HG03457 (cell line): ENCODE measurements at regions not wholly inside any gene's neighbourhood (a gene's known extent, or its start where the extent isn't known, plus 50 kb on each side); places are given as distances from the start of the nearest gene placed in this dataset.

Experiments
- ATAC-seq: cut with Tn5 transposase; IDR thresholded peaks from one replicate; pipeline ENCODE4 v1.9.1; 2021; ENCODE audit warnings: moderate number of reproducible peaks; ENCODE audit not compliant: unreplicated experiment

- no peak for ATAC-seq
These were observed 257.2 kb downstream of the ANAPC1 start for GRCh38 chr2:111626865-111627163.

DNA sequence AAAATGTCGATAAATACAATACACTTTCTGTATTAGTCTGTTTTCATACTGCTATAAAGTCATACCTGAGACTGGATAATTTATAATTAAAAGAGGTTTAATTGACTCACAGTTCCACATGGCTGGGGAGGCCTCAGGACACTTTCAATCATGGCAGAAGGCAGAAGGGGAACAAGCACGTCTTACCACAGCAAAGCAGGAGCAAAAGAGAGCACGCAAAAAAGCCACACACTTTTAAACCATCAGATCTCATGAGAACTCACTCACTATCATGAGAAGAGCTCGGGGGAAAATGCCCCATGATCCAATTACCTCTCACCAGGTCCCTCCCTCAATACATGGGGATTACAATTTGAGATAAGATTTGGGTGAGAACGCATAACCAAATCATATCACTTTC, 256.7 kb downstream of the ANAPC1 start:
- no peak for ATAC-seq

GRCh38 chr2:111628221-111628620, 255.8 kb downstream of the ANAPC1 start:
- no peak for ATAC-seq

DNA sequence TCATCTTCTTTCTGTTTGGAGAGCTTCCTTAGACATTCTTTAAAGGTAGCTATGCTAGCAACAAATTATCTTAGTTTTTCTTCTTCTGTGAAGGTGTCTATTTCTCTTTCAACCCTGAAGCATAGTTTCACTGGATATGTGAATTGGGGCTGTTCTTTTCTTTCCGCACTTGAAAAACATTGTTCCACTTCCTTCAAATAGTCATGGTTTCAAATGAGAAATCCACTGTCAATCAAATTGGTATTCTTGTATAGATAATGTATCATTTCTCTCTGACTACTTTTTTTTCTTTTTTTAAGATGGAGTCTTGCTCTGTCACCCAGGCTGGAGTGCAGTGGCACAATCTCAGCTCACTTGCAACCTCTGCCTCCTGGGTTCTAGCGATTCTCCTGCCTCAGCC, 254.0 kb downstream of the ANAPC1 start:
- no peak for ATAC-seq

GRCh38 chr2:111632661-111633060, 251.3 kb downstream of the ANAPC1 start:
- no peak for ATAC-seq

DNA sequence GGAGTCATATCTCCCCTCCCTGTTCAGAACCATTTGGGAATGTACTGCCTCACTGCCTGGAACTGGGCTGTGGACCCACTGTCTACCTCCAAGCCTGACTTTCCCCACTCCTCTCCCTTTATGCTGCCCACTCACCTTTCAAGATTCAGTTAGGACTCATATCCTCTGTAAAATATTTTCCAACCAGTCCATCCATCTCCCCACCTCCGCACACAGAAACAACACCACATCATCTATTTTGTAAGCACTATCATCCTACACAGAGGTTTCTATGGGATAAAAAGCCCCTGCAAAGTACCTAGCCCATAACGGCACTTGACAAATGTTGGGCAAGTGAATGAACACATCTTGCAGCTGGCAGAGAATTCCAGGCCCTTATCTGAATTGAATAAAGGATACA, 250.8 kb downstream of the ANAPC1 start:
- ATAC-seq = no peak

GRCh38 chr2:111633643-111634042, 250.3 kb downstream of the ANAPC1 start:
- no peak for ATAC-seq

DNA sequence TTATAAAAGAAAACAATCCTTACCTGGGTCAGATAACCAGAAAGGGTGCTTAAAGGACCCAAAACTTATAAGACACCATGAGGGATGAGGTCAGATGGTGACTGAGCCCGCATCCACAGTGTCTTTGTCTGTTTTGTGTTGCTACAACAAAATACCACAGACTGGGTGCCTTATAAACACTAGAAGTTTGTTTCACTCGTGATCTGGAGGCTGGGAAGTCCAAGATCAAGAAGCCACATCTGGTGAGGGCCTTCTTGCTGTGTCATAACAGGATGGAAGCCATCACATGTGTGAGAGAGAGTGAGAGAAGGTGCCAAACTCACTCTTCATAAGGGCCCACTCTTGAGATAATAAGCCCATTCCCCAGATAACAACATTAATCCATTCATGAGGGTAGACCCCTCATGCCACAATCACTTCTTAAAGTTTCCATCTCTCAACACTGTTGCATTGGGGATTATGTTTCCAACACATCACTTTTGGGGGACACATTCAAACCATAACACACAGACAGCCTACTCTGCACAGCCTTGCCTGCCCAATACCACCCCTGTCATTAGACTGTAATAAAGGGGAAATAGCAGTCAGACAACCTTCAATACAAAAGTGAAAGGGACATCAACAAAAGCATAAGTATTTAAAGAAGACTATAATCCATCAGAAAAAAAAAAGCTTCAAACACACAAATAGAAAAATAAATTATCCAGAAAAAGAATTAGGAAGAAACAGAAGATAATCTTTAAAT, 249.8 kb downstream of the ANAPC1 start:
- ATAC-seq = no peak

GRCh38 chr2:111634995-111635538, 248.9 kb downstream of the ANAPC1 start:
- no peak for ATAC-seq

GRCh38 chr2:111636905-111637304, 247.1 kb downstream of the ANAPC1 start:
- no peak for ATAC-seq

GRCh38 chr2:111638274-111638877, 245.6 kb downstream of the ANAPC1 start:
- no peak for ATAC-seq

- no peak for ATAC-seq
These were observed 243.5 kb downstream of the ANAPC1 start for GRCh38 chr2:111640480-111640879.

DNA sequence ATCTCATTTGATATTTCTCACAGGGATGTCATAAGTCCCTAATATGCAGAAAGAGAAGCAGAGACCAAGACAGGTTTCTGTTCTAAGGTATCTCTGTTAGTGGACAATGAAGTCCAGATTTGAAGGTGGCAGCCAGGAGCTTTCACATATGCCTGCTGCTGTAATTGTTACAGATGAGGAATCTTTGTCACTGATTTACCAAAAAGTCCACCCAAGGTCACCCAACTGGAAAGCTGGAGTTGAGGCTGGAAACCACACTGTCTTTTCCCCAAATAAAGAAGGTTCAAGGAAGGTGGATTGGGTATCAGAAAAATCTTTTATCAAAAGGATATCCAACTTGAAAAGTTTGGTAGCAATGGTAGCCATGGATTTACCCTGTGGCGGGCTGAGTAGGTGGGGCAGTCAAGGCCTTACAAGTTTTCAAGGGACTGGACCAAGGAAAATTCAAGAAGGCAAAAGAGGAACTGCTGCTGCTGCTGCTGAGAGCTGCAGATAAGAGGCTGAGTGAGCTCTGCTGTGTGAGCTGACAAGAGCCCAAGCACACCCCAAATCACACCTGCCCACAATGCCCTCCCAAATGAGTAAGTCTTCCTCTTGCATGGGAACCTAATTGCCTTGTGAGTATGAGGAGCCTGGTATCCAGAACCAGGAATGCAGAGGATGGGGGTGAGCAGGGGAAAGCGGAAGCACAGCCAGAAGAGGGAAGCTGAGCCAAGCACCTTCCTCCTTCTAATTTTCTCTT, 241.2 kb downstream of the ANAPC1 start:
- ATAC-seq = no peak

DNA sequence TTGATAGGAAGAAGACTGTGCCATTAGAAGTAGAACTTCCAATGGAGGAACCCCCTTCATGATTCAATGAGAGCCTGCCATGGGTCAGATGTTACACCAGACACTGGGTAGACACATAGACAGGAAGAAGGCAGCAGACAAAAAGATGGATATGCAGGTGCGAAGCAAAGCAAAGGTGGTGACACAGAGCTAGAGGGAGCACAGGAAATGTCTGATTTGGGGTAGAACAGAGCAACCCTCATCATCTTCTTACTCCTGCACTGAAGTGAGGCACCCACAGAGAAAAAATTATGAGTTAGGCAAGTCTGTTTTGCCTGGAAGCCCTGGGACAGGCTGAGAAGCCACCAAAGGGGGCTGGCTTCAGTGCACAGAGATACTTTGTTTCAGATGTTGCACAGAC, 240.2 kb downstream of the ANAPC1 start:
- no peak for ATAC-seq

DNA sequence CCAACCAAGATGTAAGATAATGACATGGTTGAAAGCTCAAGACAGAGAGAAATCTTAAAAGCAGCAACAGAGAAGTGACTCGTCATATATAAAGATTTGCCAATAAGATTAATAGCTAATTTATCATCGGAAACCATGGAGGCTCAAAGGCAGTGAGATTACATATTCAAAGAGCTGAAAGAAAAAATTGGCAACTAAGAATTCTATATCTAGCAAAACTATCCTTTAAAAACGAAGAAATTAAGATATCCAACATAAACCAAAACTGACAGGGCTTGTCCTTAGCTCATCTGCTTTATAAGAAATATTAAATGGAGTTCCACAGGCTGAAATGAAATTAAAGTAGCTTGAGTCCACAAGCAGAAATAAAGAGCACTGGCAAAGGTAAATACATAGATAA, 236.6 kb downstream of the ANAPC1 start:
- ATAC-seq = no peak

DNA sequence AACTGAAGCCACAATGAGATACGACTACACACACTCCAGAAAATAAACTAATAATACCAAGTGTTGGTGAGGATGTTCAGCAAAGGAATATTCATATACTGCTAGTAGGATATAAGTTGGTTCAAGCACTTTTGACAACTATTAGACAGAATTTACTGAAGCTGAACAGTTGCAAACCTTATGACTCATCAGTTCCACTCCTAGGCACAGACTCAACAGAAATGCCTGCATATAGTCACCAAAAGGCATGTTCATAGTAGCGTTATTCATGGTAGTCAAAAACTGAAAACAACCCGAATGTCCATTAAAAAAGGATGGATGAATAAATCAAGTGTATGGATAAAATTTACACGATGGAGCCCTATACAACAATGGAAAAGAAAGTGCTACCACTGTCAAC, 232.0 kb downstream of the ANAPC1 start:
- no peak for ATAC-seq

GRCh38 chr2:111652681-111653080, 231.3 kb downstream of the ANAPC1 start:
- no peak for ATAC-seq

DNA sequence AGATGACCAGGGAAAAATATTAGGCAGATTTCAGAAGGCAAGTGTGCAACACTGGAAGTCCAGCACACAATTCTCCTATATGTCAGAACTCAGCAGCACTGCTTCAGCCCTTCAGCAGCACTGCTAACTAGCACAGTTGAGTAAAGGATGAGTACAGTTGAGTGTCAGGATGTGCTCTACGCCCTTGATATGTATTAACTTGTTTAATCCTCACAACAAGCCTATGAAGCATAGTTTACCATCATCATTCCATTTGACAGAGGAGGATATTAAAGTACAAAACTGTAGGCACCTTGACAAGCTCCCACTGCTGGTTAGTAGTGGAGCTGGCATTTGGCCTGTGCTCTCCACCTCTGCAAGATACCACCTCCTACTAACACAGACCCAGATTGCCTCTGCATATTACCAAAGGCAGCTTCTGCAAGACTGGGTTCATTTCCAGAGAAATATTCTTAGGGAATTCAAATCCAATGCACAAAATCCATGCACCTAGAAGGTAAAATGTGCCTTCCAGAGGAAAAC, 230.8 kb downstream of the ANAPC1 start:
- no peak for ATAC-seq

DNA sequence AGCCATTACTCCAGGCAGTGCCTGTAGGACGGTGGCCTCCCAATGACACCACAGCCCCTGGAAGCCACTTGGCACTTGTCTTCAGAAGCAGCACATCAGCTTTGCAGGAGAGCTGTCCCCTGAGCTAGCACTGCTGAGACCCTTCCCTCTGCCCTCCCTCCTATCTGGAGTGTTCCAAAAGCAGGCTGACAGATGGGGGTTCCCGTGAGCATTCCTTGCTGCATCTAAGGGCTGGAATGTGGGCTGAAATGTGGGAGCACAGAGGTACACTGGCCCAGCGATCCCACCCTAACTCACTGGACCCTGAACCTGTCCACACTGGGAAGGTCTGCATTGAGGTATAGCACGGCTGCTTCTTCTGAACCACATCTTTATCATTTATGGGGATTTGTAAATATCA, 230.1 kb downstream of the ANAPC1 start:
- ATAC-seq = no peak

GRCh38 chr2:111654829-111655228, 229.2 kb downstream of the ANAPC1 start:
- ATAC-seq = no peak

DNA sequence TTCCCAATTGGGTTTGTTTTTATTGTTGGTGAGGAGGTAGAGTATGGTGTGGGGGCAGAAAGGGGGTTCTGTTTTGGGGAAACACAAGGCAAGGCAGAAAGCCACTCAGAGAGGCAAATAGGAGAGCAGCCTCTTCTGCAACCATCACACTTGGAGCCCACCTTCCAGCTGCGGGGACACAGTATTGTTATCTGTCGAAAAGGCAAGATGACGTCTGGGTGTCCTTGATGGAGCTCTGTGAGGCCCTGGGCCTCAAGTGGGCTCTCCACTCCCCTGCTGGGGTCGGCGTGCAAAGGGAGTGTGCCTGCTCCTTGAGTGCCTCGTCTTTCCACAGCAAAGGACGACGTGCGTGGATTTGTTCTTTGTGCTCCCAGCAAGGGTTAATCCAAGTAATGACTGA, 227.6 kb downstream of the ANAPC1 start:
- no peak for ATAC-seq

- no peak for ATAC-seq
These were observed 227.1 kb downstream of the ANAPC1 start for GRCh38 chr2:111656894-111657293.
